Calu3 (cell line): ENCODE measurements at regions not wholly inside any gene's neighbourhood (a gene's known extent, or its start where the extent isn't known, plus 50 kb on each side); places are given as distances from the start of the nearest gene placed in this dataset.

ENCODE experiments used
- BruUV-seq: library from RNA; stranded (reverse); fragments of 400-500 nt; replicated peaks from 2 replicates; lab custom pipeline; 2021; lab: Mats Ljungman, UMichigan
- CTCF ChIA-PET: fragments of 300-600 bp; sonication (Branson Sonifier 250); formaldehyde crosslinking; loops from one replicate; lab custom pipeline; 2022; ENCODE audit warnings: antibody characterized with exemption; lab: Charles Lee
- DNase-seq: peaks from one replicate; pipeline ENCODE4 v3.0.0; 2022
- H3K27ac Mint-ChIP-seq: one replicate; pipeline ENCODE4 v1.8.0; 2022; ENCODE audit warnings: mixed read lengths; ENCODE audit not compliant: unreplicated experiment
- H3K27me3 Mint-ChIP-seq: one replicate; pipeline ENCODE4 v1.8.0; 2022; ENCODE audit warnings: mixed read lengths; ENCODE audit not compliant: unreplicated experiment
- H3K36me3 Mint-ChIP-seq: one replicate; pipeline ENCODE4 v1.8.0; 2022; ENCODE audit warnings: mild to moderate bottlenecking, moderate library complexity, mixed read lengths; ENCODE audit not compliant: insufficient read depth, unreplicated experiment
- H3K4me1 Mint-ChIP-seq: one replicate; pipeline ENCODE4 v1.8.0; 2022; ENCODE audit warnings: mild to moderate bottlenecking, low read depth, mixed read lengths; ENCODE audit not compliant: unreplicated experiment
- H3K4me3 Mint-ChIP-seq: one replicate; pipeline ENCODE4 v1.8.0; 2022; ENCODE audit warnings: mild to moderate bottlenecking, low read depth, moderate library complexity, mixed read lengths; ENCODE audit not compliant: unreplicated experiment
- H3K9me3 Mint-ChIP-seq: one replicate; pipeline ENCODE4 v1.8.0; 2022; ENCODE audit warnings: low read depth, mixed read lengths; ENCODE audit not compliant: unreplicated experiment
- intact Hi-C: fragments of 100-400 bp; cut with micrococcal nuclease; formaldehyde crosslinking; loops from one replicate; pipeline ENCODE4 v1.10.0; 2022; ENCODE audit not compliant: unreplicated experiment
- TF ChIP-seq, protein P1 (sequence below): fragments of 200-600 bp; IDR thresholded peaks from one replicate; pipeline ENCODE4 v1.8.0; 2022; ENCODE audit warnings: antibody characterized with exemption; ENCODE audit not compliant: unreplicated experiment

DNA sequence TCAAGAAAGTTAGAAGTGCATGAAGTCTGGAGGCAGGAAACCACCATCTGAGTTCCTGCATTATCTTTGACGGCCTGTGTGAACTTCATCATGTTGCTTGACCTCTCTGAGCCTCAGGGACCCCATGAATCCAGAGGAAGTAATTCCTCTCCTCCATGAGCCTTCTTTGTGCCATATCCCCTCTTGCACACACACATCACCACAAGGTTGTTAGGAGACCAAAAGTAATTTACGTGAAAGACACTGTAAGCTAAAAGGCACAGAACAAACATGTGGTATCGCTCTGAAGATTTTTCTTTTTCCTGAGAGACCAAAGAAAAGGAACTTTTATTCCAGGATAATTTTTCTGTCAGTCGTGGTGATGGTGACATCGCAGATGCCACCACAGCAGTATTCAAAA lies 55.9 kb upstream of the BCL6 start:
- H3K36me3 Mint-ChIP-seq = no peaks in the 10 kb centered on the region
- BruUV-seq = no TSS peak
- H3K4me1 Mint-ChIP-seq = no peaks in the 10 kb centered on the region

DNA sequence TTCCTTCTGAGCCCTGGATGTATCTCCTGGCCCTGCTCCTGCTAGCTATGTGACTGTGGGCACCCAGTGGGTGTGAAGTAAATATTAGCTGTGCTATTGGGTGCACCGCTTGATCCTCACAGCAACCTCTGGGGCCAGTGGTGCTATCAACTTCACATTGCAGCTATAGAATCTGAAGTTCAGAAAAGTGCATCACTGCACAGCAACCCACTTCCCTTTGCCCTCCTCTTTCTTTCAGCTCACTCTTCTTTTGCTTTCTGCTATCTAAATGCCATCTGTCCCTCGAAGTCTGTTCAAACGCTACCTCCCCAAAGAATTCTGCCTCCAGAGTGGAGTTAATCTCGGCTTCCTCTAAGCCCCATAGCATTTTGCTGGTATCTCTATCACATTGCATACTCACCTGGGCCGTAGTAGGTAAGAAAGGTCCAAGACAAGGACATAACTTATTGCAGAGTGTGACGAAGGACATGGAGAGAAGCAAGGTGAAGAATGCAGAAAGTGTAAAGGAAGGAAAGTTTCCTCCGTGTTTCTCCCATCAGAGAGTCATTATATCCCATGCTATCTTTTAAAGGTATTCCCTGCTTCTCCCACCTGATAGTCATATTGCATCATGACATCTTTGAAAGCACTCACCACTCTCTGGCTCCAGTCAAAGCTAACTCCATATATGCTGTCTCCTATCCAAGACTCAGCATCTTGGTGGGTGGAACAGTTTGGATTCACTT lies 57.1 kb upstream of the BCL6 start:
- Mint-ChIP-seq H3K4me3 (no peak overlapping the region), H3K27me3 (peaks cover 9% of the 10 kb centered on the region), H3K4me1 (no peaks in the 10 kb centered on the region), H3K36me3 (no peaks in the 10 kb centered on the region), H3K9me3 (no peaks in the 10 kb centered on the region), H3K27ac (no peak overlapping the region)
- intact Hi-C loops = no loop called here
- CTCF ChIA-PET = interaction anchor here (0.5 kb wide), 1 partner anchor 153 kb away, joined by 3 read pairs; no protein-coding TSS in a partner anchor
- BruUV-seq = no TSS peak
- no peak for DNase-seq
- TF ChIP-seq, protein P1, sequence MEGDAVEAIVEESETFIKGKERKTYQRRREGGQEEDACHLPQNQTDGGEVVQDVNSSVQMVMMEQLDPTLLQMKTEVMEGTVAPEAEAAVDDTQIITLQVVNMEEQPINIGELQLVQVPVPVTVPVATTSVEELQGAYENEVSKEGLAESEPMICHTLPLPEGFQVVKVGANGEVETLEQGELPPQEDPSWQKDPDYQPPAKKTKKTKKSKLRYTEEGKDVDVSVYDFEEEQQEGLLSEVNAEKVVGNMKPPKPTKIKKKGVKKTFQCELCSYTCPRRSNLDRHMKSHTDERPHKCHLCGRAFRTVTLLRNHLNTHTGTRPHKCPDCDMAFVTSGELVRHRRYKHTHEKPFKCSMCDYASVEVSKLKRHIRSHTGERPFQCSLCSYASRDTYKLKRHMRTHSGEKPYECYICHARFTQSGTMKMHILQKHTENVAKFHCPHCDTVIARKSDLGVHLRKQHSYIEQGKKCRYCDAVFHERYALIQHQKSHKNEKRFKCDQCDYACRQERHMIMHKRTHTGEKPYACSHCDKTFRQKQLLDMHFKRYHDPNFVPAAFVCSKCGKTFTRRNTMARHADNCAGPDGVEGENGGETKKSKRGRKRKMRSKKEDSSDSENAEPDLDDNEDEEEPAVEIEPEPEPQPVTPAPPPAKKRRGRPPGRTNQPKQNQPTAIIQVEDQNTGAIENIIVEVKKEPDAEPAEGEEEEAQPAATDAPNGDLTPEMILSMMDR = no peak

More for the DNA sequence above, 55.9 kb upstream of the BCL6 start:
- CTCF ChIA-PET = no interaction called here
- peaks cover 9% of the 10 kb centered on the region for H3K27me3 Mint-ChIP-seq
- TF ChIP-seq, protein P1 = no peak
- DNase-seq = no peak
- intact Hi-C loops = no loop called here
- no peak overlapping the region for H3K4me3 Mint-ChIP-seq
- no peak overlapping the region for H3K27ac Mint-ChIP-seq
- no peaks in the 10 kb centered on the region for H3K9me3 Mint-ChIP-seq

DNA sequence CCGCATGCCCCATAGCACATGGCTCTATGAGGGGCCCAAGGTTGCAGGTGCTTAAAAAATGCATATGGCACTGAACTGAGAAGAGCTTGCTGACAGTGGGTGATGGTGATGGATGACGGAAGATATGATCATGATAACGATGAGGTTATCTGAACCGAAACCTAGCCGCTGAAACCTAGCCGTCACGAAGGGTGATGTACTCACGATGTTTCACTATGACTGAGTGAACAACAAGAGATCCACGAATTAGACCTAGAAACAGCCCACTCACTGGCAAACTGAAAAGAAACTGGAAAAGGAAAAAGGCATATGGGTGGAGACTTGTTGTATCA lies 57.6 kb upstream of the BCL6 start:
- no peak for DNase-seq
- no peaks in the 10 kb centered on the region for H3K9me3 Mint-ChIP-seq
- H3K36me3 Mint-ChIP-seq = no peaks in the 10 kb centered on the region
- TF ChIP-seq, protein P1 = no peak
- CTCF ChIA-PET = no interaction called here
- H3K4me1 Mint-ChIP-seq = no peaks in the 10 kb centered on the region
- peaks cover 8% of the 10 kb centered on the region for H3K27me3 Mint-ChIP-seq
- intact Hi-C loops = no loop called here
- H3K27ac Mint-ChIP-seq = no peak overlapping the region
- H3K4me3 Mint-ChIP-seq = no peak overlapping the region
- BruUV-seq = no TSS peak

DNA sequence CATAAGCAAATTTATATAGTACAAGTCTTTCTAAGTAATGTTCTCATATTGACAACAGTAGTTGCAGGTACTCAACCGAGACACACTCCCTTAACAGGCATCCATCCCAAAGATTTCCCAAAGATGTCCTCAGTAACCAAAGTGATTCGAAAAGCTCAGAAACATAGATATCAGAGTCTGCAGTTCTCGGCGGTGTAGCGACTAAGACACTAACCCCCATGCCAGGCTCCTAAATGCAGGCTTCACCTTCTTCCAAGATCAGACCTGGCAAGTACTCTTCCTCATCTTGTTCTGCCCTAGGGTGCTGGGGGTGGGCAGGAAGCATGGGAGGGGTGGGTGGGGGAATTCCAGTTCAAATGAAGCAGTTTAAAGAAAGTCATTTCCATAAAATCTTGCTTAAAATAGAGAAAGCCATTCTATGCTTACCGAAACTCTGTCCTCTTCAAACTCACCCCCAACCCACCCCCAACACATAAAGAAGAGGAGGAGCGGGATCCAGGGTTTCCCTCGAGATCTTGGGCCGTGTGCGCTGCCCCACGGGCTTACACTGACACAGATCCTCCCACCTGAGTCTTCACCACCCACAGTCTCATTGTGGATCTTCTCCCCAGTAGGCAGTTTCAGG lies 59.0 kb upstream of the BCL6 start:
- H3K4me3 Mint-ChIP-seq = no peak overlapping the region

More for the DNA sequence above, 59.0 kb upstream of the BCL6 start:
- intact Hi-C loops = no loop called here
- Mint-ChIP-seq H3K36me3 (no peaks in the 10 kb centered on the region), H3K9me3 (no peaks in the 10 kb centered on the region), H3K27me3 (no peaks in the 10 kb centered on the region), H3K27ac (no peak overlapping the region), H3K4me1 (peaks cover 9% of the 10 kb centered on the region)
- no TSS peak for BruUV-seq
- DNase-seq = no peak
- TF ChIP-seq, protein P1 = no peak
- CTCF ChIA-PET = no interaction called here
